Keratinocyte (primary cell): ENCODE measurements at regions not wholly inside any gene's neighbourhood (a gene's known extent, or its start where the extent isn't known, plus 50 kb on each side); places are given as distances from the start of the nearest gene placed in this dataset.

Experiments used
- DNase-seq: peaks from one replicate; pipeline ENCODE4 v3.0.0-alpha.2; 2011; ENCODE audit warnings: low read depth, missing footprints, low spot score
- FAIRE-seq: peaks from 2 replicates; lab custom pipeline; 2011; peaks lifted over from hg19 to GRCh38; lab: Jason Lieb, UNC
- H2AFZ ChIP-seq: 2 replicates; pipeline ENCODE4 v1.6.0; 2012; ENCODE audit warnings: low read length, control low read depth, inconsistent platforms; ENCODE audit not compliant: control insufficient read depth
- H3K27ac ChIP-seq: 2 replicates; pipeline ENCODE4 v1.5.1; 2011; ENCODE audit warnings: low read length; ENCODE audit not compliant: control insufficient read depth, insufficient read depth
- H3K27me3 ChIP-seq: 3 replicates; pipeline ENCODE4 v1.6.0; 2011; ENCODE audit warnings: low read length; ENCODE audit not compliant: control insufficient read depth, insufficient read depth; ENCODE audit errors: extremely low read depth
- H3K36me3 ChIP-seq, 2 experiments: 2 replicates in 1 of 2; 3 replicates in 1 of 2; pipeline ENCODE4 v1.5.1; 2011; ENCODE audit warnings: low read length in 2 of 2, mild to moderate bottlenecking in 1 of 2; ENCODE audit not compliant: control insufficient read depth in 2 of 2, insufficient read depth in 2 of 2; ENCODE audit errors: extremely low read depth in 1 of 2
- H3K4me1 ChIP-seq: 3 replicates; pipeline ENCODE4 v1.5.1; 2011; ENCODE audit warnings: low read length; ENCODE audit not compliant: control insufficient read depth, insufficient read depth; ENCODE audit errors: extremely low read depth
- H3K4me2 ChIP-seq: 3 replicates; pipeline ENCODE4 v1.6.0; 2011; ENCODE audit warnings: low read depth, low read length; ENCODE audit not compliant: control insufficient read depth, insufficient read depth; ENCODE audit errors: extremely low read depth
- H3K4me3 ChIP-seq, 3 experiments: fragments of 200-600 bp in 1 of 3; sonication (generic) in 1 of 3; 2 replicates in 2 of 3; 3 replicates in 1 of 3; pipeline ENCODE4 v1.5.1; 2011 to 2016; ENCODE audit warnings: low read length in 3 of 3, mild to moderate bottlenecking in 3 of 3, control low read depth in 2 of 3, inconsistent platforms in 1 of 3, low read depth in 1 of 3, mixed read lengths in 1 of 3, mixed run types in 1 of 3, moderate library complexity in 1 of 3; ENCODE audit not compliant: control insufficient read depth in 2 of 3, insufficient read depth in 2 of 3; ENCODE audit errors: extremely low read depth in 1 of 3
- H3K79me2 ChIP-seq: 2 replicates; pipeline ENCODE4 v1.6.0; 2012; ENCODE audit warnings: low read length; ENCODE audit not compliant: control insufficient read depth, insufficient read depth
- H3K9ac ChIP-seq: 3 replicates; pipeline ENCODE4 v1.6.0; 2011; ENCODE audit warnings: low read length; ENCODE audit not compliant: control insufficient read depth, insufficient read depth; ENCODE audit errors: extremely low read depth
- H3K9me1 ChIP-seq: 3 replicates; pipeline ENCODE4 v1.6.0; 2011; ENCODE audit warnings: low read length; ENCODE audit not compliant: control insufficient read depth, insufficient read depth; ENCODE audit errors: extremely low read depth
- H3K9me3 ChIP-seq: 2 replicates; pipeline ENCODE4 v1.5.1; 2012; ENCODE audit warnings: low read depth, low read length; ENCODE audit not compliant: control insufficient read depth
- H4K20me1 ChIP-seq: 3 replicates; pipeline ENCODE4 v1.6.0; 2011; ENCODE audit warnings: low read length; ENCODE audit not compliant: control insufficient read depth, insufficient read depth; ENCODE audit errors: extremely low read depth
- CTCF ChIP-seq, 3 experiments: IDR thresholded peaks in 1 of 3; conservative IDR thresholded peaks in 1 of 3; optimal IDR thresholded peaks in 1 of 3; 2 replicates in 2 of 3; 3 replicates in 1 of 3; pipeline versions ENCODE3 to v1.5.1; 2011; ENCODE audit warnings: low read length in 3 of 3, mild to moderate bottlenecking in 3 of 3, moderate library complexity in 2 of 3, control low read depth in 1 of 3, inconsistent platforms in 1 of 3; ENCODE audit not compliant: insufficient read depth in 2 of 3; ENCODE audit errors: extremely low read depth in 1 of 3
- EZH2 ChIP-seq: IDR thresholded peaks from one replicate; pipeline ENCODE4 v1.6.1; 2012; ENCODE audit warnings: inconsistent platforms, mild to moderate bottlenecking, low read length, moderate library complexity
- dilution Hi-C: fragments of 300-500 bp; cut with MboI; formaldehyde crosslinking; loops from one replicate; pipeline ENCODE4 v1.7.0; 2020; ENCODE audit warnings: low sequenced_read_pairs; ENCODE audit not compliant: extremely low pct_ligation_motif_present

- no peak overlapping the region for H3K27ac ChIP-seq
- no peaks in the 10 kb centered on the region for H3K79me2 ChIP-seq
- no peak overlapping the region for H3K9ac ChIP-seq
- H3K4me3 ChIP-seq, result no peak overlapping the region
- H3K4me1 ChIP-seq, result no peaks in the 10 kb centered on the region
- H3K9me3 ChIP-seq, result no peaks in the 10 kb centered on the region
- FAIRE-seq (no peak), DNase-seq (no peak)
- no peaks in the 10 kb centered on the region for H3K27me3 ChIP-seq
- TF ChIP-seq CTCF (optimal IDR thresholded peaks at IDR 0.05 in 1 of 3, IDR thresholded peaks at IDR 0.05 in 1 of 3, conservative IDR thresholded peaks at IDR 0.05 in 1 of 3; ENCODE audit: extremely low read depth in 1 of 3, insufficient read depth in 2 of 3, low read length in 3 of 3), result no peak
- TF ChIP-seq EZH2, result no peak
- no peak overlapping the region for H3K4me2 ChIP-seq
- H4K20me1 ChIP-seq, result no peaks in the 10 kb centered on the region
- dilution Hi-C loops, result no loop called here
- no peak overlapping the region for H2AFZ ChIP-seq
- no peaks in the 10 kb centered on the region for H3K9me1 ChIP-seq
- H3K36me3 ChIP-seq, result no peaks in the 10 kb centered on the region
Measured at GRCh38 chr9:26755476-26755875, 137.1 kb downstream of the CAAP1 start.

GRCh38 chr9:26754509-26755164 lies 138.0 kb downstream of the CAAP1 start:
- dilution Hi-C loops, result no loop called here
- no peaks in the 10 kb centered on the region for H4K20me1 ChIP-seq
- DNase-seq, result no peak
- no peaks in the 10 kb centered on the region for H3K4me1 ChIP-seq
- no peaks in the 10 kb centered on the region for H3K27me3 ChIP-seq
- no peaks in the 10 kb centered on the region for H3K79me2 ChIP-seq
- H3K36me3 ChIP-seq, result no peaks in the 10 kb centered on the region
- no peaks in the 10 kb centered on the region for H3K9me1 ChIP-seq
- no peak for FAIRE-seq
- H3K4me3 ChIP-seq, result no peak overlapping the region
- no peak overlapping the region for H3K4me2 ChIP-seq
- no peak overlapping the region for H2AFZ ChIP-seq
- no peak for TF ChIP-seq CTCF (optimal IDR thresholded peaks at IDR 0.05 in 1 of 3, IDR thresholded peaks at IDR 0.05 in 1 of 3, conservative IDR thresholded peaks at IDR 0.05 in 1 of 3; ENCODE audit: extremely low read depth in 1 of 3, insufficient read depth in 2 of 3, low read length in 3 of 3)
- TF ChIP-seq EZH2, result no peak
- H3K27ac ChIP-seq, result no peak overlapping the region
- H3K9ac ChIP-seq, result no peak overlapping the region
- no peaks in the 10 kb centered on the region for H3K9me3 ChIP-seq
